GM12873 (cell line): ENCODE measurements at regions not wholly inside any gene's neighbourhood (a gene's known extent, or its start where the extent isn't known, plus 50 kb on each side); places are given as distances from the start of the nearest gene placed in this dataset.

Experiments
- CTCF ChIP-seq: IDR thresholded peaks from 2 replicates; pipeline ENCODE4 v1.5.1; 2012; ENCODE audit warnings: low read depth, mild to moderate bottlenecking, moderate library complexity, low read length, control low read depth; ENCODE audit not compliant: insufficient read depth; ENCODE audit errors: missing control alignments

- no peak for TF ChIP-seq CTCF
Measured at GRCh38 chr1:39110882-39111281, 84.7 kb downstream of the NDUFS5 start.

- TF ChIP-seq CTCF, result no peak
Measured at GRCh38 chr1:39113109-39113743, 87.1 kb downstream of the NDUFS5 start.

GRCh38 chr1:39115271-39116110 is 89.0 kb upstream of the MACF1 start:
- TF ChIP-seq CTCF, result no peak

- TF ChIP-seq CTCF, result no peak
Measured at GRCh38 chr1:39116116-39116607, 88.3 kb upstream of the MACF1 start.

GRCh38 chr1:39116860-39117728 is 87.4 kb upstream of the MACF1 start:
- no peak for TF ChIP-seq CTCF

GRCh38 chr1:39117899-39118450 is 86.5 kb upstream of the MACF1 start:
- TF ChIP-seq CTCF, result no peak

- no peak for TF ChIP-seq CTCF
Measured at GRCh38 chr1:39122056-39122455, 82.4 kb upstream of the MACF1 start.
